ENCODE measurements at regions not wholly inside any gene's neighbourhood (a gene's known extent, or its start where the extent isn't known, plus 50 kb on each side); places are given as distances from the start of the nearest gene placed in this dataset.

DNA sequence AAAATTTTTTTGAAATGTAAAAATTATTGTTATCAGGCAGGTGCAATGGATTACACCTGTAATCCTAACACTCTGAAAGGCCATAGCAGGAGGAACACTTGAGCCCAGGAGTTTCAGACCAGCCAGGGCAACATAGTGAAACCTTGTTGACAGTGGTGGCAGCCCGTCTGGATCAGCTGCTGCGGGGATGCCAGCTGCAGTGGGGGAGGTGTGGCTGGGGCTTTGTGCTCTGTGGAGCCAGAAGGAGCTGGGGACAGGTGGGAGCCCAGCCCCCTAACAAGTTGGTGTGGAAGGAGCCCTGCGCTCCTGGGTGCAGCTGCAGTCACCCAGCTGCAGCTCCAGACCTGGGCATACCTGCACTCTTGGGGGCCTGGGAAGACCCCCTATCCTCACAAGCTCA lies 182.4 kb upstream of the MC4R start:
- H3K36me3 ChIP-seq (ENCODE audit: control insufficient read depth, insufficient read depth, low read length) = no peaks in the 10 kb centered on the region
- H3K27ac Mint-ChIP-seq = no peak overlapping the region
- intact Hi-C loops (cut with micrococcal nuclease) = no loop called here
- ATAC-seq (no peak), DNase-seq (no peak)
- TF ChIP-seq, protein P1, sequence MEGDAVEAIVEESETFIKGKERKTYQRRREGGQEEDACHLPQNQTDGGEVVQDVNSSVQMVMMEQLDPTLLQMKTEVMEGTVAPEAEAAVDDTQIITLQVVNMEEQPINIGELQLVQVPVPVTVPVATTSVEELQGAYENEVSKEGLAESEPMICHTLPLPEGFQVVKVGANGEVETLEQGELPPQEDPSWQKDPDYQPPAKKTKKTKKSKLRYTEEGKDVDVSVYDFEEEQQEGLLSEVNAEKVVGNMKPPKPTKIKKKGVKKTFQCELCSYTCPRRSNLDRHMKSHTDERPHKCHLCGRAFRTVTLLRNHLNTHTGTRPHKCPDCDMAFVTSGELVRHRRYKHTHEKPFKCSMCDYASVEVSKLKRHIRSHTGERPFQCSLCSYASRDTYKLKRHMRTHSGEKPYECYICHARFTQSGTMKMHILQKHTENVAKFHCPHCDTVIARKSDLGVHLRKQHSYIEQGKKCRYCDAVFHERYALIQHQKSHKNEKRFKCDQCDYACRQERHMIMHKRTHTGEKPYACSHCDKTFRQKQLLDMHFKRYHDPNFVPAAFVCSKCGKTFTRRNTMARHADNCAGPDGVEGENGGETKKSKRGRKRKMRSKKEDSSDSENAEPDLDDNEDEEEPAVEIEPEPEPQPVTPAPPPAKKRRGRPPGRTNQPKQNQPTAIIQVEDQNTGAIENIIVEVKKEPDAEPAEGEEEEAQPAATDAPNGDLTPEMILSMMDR (IDR thresholded peaks at IDR 0.05) = no peak
- no peaks in the 10 kb centered on the region for H3K9me3 ChIP-seq (ENCODE audit: control insufficient read depth, insufficient read depth, low read length)
- no peak overlapping the region for H3K4me3 Mint-ChIP-seq
- no peak overlapping the region for H3K27ac ChIP-seq (ENCODE audit: low read length)
- no peaks in the 10 kb centered on the region for H3K4me1 Mint-ChIP-seq
- WGBS (ENCODE audit: insufficient coverage) = 66% methylated on average over 3 of the region's 3 CpGs
- no peaks in the 10 kb centered on the region for H3K27me3 ChIP-seq (ENCODE audit: control insufficient read depth, insufficient read depth, low read length)
- H3K36me3 Mint-ChIP-seq = no peaks in the 10 kb centered on the region
- H3K4me1 ChIP-seq (ENCODE audit: control insufficient read depth, insufficient read depth, low read length) = no peaks in the 10 kb centered on the region
- no peaks in the 10 kb centered on the region for H3K27me3 Mint-ChIP-seq (ENCODE audit: low read depth in 2 of 2)
- peaks cover 0 to 3% of the 10 kb centered on the region in 2 donors for H3K9me3 Mint-ChIP-seq
- no peak overlapping the region for H3K4me3 ChIP-seq (ENCODE audit: low read length)

DNA sequence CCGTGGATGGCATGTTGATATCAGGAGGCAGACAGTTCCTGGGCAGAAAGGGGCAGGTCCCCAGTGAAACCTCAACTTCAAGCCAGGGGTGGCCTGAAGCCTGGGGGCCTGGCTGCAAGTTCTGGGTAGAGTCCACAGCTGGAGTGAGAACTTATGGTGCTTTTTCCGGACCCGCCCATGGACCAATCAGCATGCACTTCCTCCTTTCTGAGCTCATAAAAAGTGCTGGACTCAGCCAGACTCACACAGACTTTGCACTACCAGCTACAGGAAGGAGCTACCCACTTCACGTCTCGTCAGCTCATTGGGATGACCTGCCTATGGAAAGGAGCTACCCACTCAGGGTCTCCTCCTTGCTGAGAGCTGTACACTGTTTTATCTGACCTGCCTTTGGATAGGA lies 183.1 kb upstream of the MC4R start:
- H3K4me1 ChIP-seq (ENCODE audit: control insufficient read depth, insufficient read depth, low read length) = no peaks in the 10 kb centered on the region
- no peak overlapping the region for H3K4me3 Mint-ChIP-seq
- H3K4me1 Mint-ChIP-seq = no peaks in the 10 kb centered on the region
- no peak overlapping the region for H3K27ac Mint-ChIP-seq
- DNase-seq = no peak
- no peaks in the 10 kb centered on the region for H3K27me3 ChIP-seq (ENCODE audit: control insufficient read depth, insufficient read depth, low read length)
- no peak overlapping the region for H3K27ac ChIP-seq (ENCODE audit: low read length)
- H3K36me3 ChIP-seq (ENCODE audit: control insufficient read depth, insufficient read depth, low read length) = no peaks in the 10 kb centered on the region
- no peaks in the 10 kb centered on the region for H3K9me3 ChIP-seq (ENCODE audit: control insufficient read depth, insufficient read depth, low read length)
- no peaks in the 10 kb centered on the region for H3K27me3 Mint-ChIP-seq (ENCODE audit: low read depth in 2 of 2)
- TF ChIP-seq, protein P1 (IDR thresholded peaks at IDR 0.05) = no peak
- WGBS (ENCODE audit: insufficient coverage) = 81% methylated on average over 5 of the region's 5 CpGs
- intact Hi-C loops (cut with micrococcal nuclease) = no loop called here
- H3K36me3 Mint-ChIP-seq = no peaks in the 10 kb centered on the region
- no peak for ATAC-seq
- H3K9me3 Mint-ChIP-seq = peaks cover 0 to 2% of the 10 kb centered on the region in 2 donors
- no peak overlapping the region for H3K4me3 ChIP-seq (ENCODE audit: low read length)

DNA sequence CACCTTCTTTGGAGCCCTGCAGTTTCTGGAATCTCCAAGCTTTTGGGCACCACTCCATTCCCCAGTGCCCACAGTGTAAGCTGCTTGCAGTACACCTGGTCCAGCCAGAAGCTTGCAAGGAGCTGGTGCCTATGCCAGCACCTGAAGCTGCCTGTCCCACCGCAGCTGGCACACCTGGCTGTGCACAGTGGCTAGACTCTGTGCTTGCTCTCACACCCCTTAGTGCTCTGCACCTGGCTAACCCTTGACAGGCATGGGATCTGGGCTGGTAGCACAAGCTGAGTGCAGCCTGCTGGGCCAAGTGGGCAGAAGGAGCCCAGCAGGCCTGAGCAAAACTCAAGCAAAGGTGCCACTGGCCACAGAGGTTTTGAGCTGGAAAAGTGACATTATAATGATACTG lies 183.8 kb upstream of the MC4R start:
- H3K27me3 ChIP-seq (ENCODE audit: control insufficient read depth, insufficient read depth, low read length) = no peaks in the 10 kb centered on the region
- ATAC-seq (no peak), DNase-seq (no peak)
- Mint-ChIP-seq H3K4me1 (no peaks in the 10 kb centered on the region), H3K4me3 (no peak overlapping the region), H3K27me3 (ENCODE audit: low read depth in 2 of 2) (no peaks in the 10 kb centered on the region), H3K27ac (no peak overlapping the region), H3K36me3 (no peaks in the 10 kb centered on the region), H3K9me3 (peaks cover 0 to 2% of the 10 kb centered on the region in 2 donors)
- H3K27ac ChIP-seq (ENCODE audit: low read length) = no peak overlapping the region
- 83% methylated on average over 1 of the region's 1 CpG for WGBS (ENCODE audit: insufficient coverage)
- H3K4me1 ChIP-seq (ENCODE audit: control insufficient read depth, insufficient read depth, low read length) = no peaks in the 10 kb centered on the region
- H3K4me3 ChIP-seq (ENCODE audit: low read length) = no peak overlapping the region
- intact Hi-C loops (cut with micrococcal nuclease) = no loop called here
- no peaks in the 10 kb centered on the region for H3K9me3 ChIP-seq (ENCODE audit: control insufficient read depth, insufficient read depth, low read length)
- TF ChIP-seq, protein P1 (IDR thresholded peaks at IDR 0.05) = no peak
- no peaks in the 10 kb centered on the region for H3K36me3 ChIP-seq (ENCODE audit: control insufficient read depth, insufficient read depth, low read length)

DNA sequence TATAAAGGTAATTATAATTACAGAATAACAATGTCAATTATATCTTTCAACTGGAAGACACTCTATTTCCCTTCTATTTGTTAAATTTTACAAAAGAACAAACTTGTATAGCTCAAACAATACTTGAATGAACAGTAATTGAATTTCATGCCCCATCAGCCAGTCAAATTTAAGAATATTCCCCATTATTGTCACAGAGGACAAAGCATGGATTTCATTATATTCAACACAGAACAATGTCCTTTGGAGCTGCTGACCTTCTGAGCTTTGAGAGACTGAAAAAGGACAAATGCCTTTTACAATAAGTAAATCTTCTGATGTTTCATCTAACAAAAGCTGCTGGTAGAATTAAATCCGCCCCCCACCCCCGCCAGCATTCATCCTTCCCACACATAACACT lies 187.5 kb upstream of the MC4R start:
- no peaks in the 10 kb centered on the region for H3K27me3 ChIP-seq (ENCODE audit: control insufficient read depth, insufficient read depth, low read length)
- no peaks in the 10 kb centered on the region for H3K4me1 Mint-ChIP-seq
- H3K4me1 ChIP-seq (ENCODE audit: control insufficient read depth, insufficient read depth, low read length) = no peaks in the 10 kb centered on the region
- intact Hi-C loops (cut with micrococcal nuclease) = no loop called here
- no peak overlapping the region for H3K4me3 Mint-ChIP-seq
- H3K9me3 Mint-ChIP-seq = peaks cover 0 to 2% of the 10 kb centered on the region in 2 donors
- H3K36me3 Mint-ChIP-seq = no peaks in the 10 kb centered on the region
- H3K27ac ChIP-seq (ENCODE audit: low read length) = no peak overlapping the region
- 43% methylated on average over 1 of the region's 2 CpGs for WGBS (ENCODE audit: insufficient coverage)
- ATAC-seq (no peak), DNase-seq (no peak)
- no peaks in the 10 kb centered on the region for H3K9me3 ChIP-seq (ENCODE audit: control insufficient read depth, insufficient read depth, low read length)
- H3K36me3 ChIP-seq (ENCODE audit: control insufficient read depth, insufficient read depth, low read length) = no peaks in the 10 kb centered on the region
- TF ChIP-seq, protein P1 (IDR thresholded peaks at IDR 0.05) = no peak
- H3K27me3 Mint-ChIP-seq (ENCODE audit: low read depth in 2 of 2) = no peaks in the 10 kb centered on the region
- no peak overlapping the region for H3K27ac Mint-ChIP-seq
- H3K4me3 ChIP-seq (ENCODE audit: low read length) = no peak overlapping the region
